ENCODE measurements at regions not wholly inside any gene's neighbourhood (a gene's known extent, or its start where the extent isn't known, plus 50 kb on each side); places are given as distances from the start of the nearest gene placed in this dataset.

- TF ChIP-seq CTCF (IDR thresholded peaks at IDR 0.05) (no peak), POLR2A (IDR thresholded peaks at IDR 0.05) (no peak), POLR2AphosphoS5 (IDR thresholded peaks at IDR 0.05) (no peak)
Measured at GRCh38 chr6:121000381-121000780, 333.9 kb downstream of the TBC1D32 start.

Data from sigmoid colon (tissue), 4 donors.